ENCODE measurements at regions not wholly inside any gene's neighbourhood (a gene's known extent, or its start where the extent isn't known, plus 50 kb on each side); places are given as distances from the start of the nearest gene placed in this dataset.

GRCh38 chr18:59085126-59085794 is 54.4 kb upstream of the SEC11C start:
- Mint-ChIP-seq H3K4me3 (ENCODE audit: low read depth) (no peak overlapping the region), H3K4me1 (ENCODE audit: low read depth) (peaks cover 6% of the 10 kb centered on the region), H3K36me3 (ENCODE audit: low read depth) (no peaks in the 10 kb centered on the region), H3K9me3 (no peaks in the 10 kb centered on the region), H3K27ac (no peak overlapping the region), H3K27me3 (ENCODE audit: low read depth) (peaks cover 16% of the 10 kb centered on the region)
- intact Hi-C loops (cut with micrococcal nuclease), result loop anchor here (2.0 to 10.0 kb wide), 2 partner anchors 130 to 318 kb away; no protein-coding TSS in a partner anchor
- no peak for DNase-seq (ENCODE audit: low spot score)

- Mint-ChIP-seq H3K4me3 (ENCODE audit: low read depth) (no peak overlapping the region), H3K9me3 (no peaks in the 10 kb centered on the region), H3K27ac (no peak overlapping the region), H3K4me1 (ENCODE audit: low read depth) (peaks cover 6% of the 10 kb centered on the region), H3K27me3 (ENCODE audit: low read depth) (peaks cover 16% of the 10 kb centered on the region), H3K36me3 (ENCODE audit: low read depth) (no peaks in the 10 kb centered on the region)
- no peak for DNase-seq (ENCODE audit: low spot score)
- intact Hi-C loops (cut with micrococcal nuclease), result loop anchor here (2.0 to 10.0 kb wide), 2 partner anchors 129 to 317 kb away; no protein-coding TSS in a partner anchor
Measured at GRCh38 chr18:59085797-59086196, 53.9 kb upstream of the SEC11C start.

DNA sequence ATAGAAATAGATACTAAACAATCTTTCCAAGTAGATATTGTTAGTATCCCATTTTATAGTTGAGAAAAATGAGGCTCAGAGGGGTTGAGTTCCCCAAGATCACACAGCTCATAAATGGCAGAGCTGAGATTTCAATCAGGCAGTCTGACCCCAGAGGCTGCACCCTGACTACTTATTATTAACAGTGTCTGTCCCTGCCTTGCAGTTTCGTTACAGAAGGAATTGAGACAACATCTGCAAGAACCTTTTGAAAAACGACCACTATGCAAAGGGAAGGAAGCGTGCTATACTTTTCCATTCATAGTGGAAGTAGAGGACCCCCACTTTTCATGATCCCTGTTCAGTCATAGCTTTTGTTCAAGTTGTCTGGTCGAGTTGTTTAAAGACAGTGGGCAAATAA is 53.2 kb upstream of the SEC11C start:
- no peak overlapping the region for H3K27ac Mint-ChIP-seq
- H3K9me3 Mint-ChIP-seq, result no peaks in the 10 kb centered on the region
- H3K4me1 Mint-ChIP-seq (ENCODE audit: low read depth), result peaks cover 6% of the 10 kb centered on the region
- H3K4me3 Mint-ChIP-seq (ENCODE audit: low read depth), result no peak overlapping the region
- H3K27me3 Mint-ChIP-seq (ENCODE audit: low read depth), result peaks cover 16% of the 10 kb centered on the region
- DNase-seq (ENCODE audit: low spot score), result no peak
- intact Hi-C loops (cut with micrococcal nuclease), result loop anchor here (10.0 kb wide), 1 partner anchor 128 kb away; no protein-coding TSS in a partner anchor
- H3K36me3 Mint-ChIP-seq (ENCODE audit: low read depth), result no peaks in the 10 kb centered on the region

GRCh38 chr18:59087391-59087790 is 52.3 kb upstream of the SEC11C start:
- Mint-ChIP-seq H3K27ac (no peak overlapping the region), H3K9me3 (no peaks in the 10 kb centered on the region), H3K36me3 (ENCODE audit: low read depth) (no peaks in the 10 kb centered on the region), H3K4me3 (ENCODE audit: low read depth) (no peak overlapping the region), H3K27me3 (ENCODE audit: low read depth) (peaks cover 16% of the 10 kb centered on the region), H3K4me1 (ENCODE audit: low read depth) (peaks cover 6% of the 10 kb centered on the region)
- no peak for DNase-seq (ENCODE audit: low spot score)
- intact Hi-C loops (cut with micrococcal nuclease), result loop anchor here (10.0 kb wide), 1 partner anchor 127 kb away; no protein-coding TSS in a partner anchor

Data from activated T-helper 2 cell treated with anti-CD3 and anti-CD28 coated beads, Interferon-gamma antibody, Interleukin-2, Interleukin-4, amounts not matched to agents 10 μg/mL and 5 μg/mL and 100 μg/mL, durations not matched to agents 14 hours and 24 hours and 36 hours (primary cell).